Stimulated activated naive CD4-positive, alpha-beta T cell (primary cell): ENCODE measurements at regions not wholly inside any gene's neighbourhood (a gene's known extent, or its start where the extent isn't known, plus 50 kb on each side); places are given as distances from the start of the nearest gene placed in this dataset.

Experiments used
- DNase-seq, 6 experiments: peaks; one replicate each; lab custom pipeline; 2025; lab: John Stamatoyannopoulos, UW

GRCh38 chr22:48138855-48139254 is 1376.4 kb downstream of the TBC1D22A start:
- no peak for DNase-seq

- DNase-seq, result no peak
Observed at GRCh38 chr22:48138427-48138826, 1376.0 kb downstream of the TBC1D22A start.

GRCh38 chr22:48137640-48138039 is 1375.2 kb downstream of the TBC1D22A start:
- DNase-seq, result no peak

GRCh38 chr22:48135592-48135991 is 1373.1 kb downstream of the TBC1D22A start:
- DNase-seq, result no peak

- no peak for DNase-seq
Observed at GRCh38 chr22:48125416-48125815, 1363.0 kb downstream of the TBC1D22A start.

- DNase-seq, result no peak
Observed at GRCh38 chr22:48121984-48122383, 1359.5 kb downstream of the TBC1D22A start.

- DNase-seq, result no peak
Observed at GRCh38 chr22:48118654-48119053, 1356.2 kb downstream of the TBC1D22A start.

GRCh38 chr22:48116871-48117270 is 1354.4 kb downstream of the TBC1D22A start:
- no peak for DNase-seq

GRCh38 chr22:48112687-48113521 is 1350.5 kb downstream of the TBC1D22A start:
- DNase-seq, result no peak

GRCh38 chr22:48106715-48107259 is 1344.3 kb downstream of the TBC1D22A start:
- no peak for DNase-seq

- no peak for DNase-seq
Observed at GRCh38 chr22:48106215-48106614, 1343.8 kb downstream of the TBC1D22A start.

GRCh38 chr22:48105259-48105658 is 1342.8 kb downstream of the TBC1D22A start:
- DNase-seq, result no peak

GRCh38 chr22:48104766-48105165 is 1342.3 kb downstream of the TBC1D22A start:
- DNase-seq, result no peak

- DNase-seq, result no peak
Observed at GRCh38 chr22:48104102-48104738, 1341.8 kb downstream of the TBC1D22A start.

GRCh38 chr22:48103126-48103875 is 1340.9 kb downstream of the TBC1D22A start:
- no peak for DNase-seq

- DNase-seq, result no peak
Observed at GRCh38 chr22:48102581-48102980, 1340.1 kb downstream of the TBC1D22A start.

- no peak for DNase-seq
Observed at GRCh38 chr22:48101704-48102103, 1339.3 kb downstream of the TBC1D22A start.

GRCh38 chr22:48100685-48101417 is 1338.4 kb downstream of the TBC1D22A start:
- no peak for DNase-seq

- no peak for DNase-seq
Observed at GRCh38 chr22:48099671-48100070, 1337.2 kb downstream of the TBC1D22A start.

GRCh38 chr22:48099251-48099650 is 1336.8 kb downstream of the TBC1D22A start:
- DNase-seq, result no peak

- no peak for DNase-seq
Observed at GRCh38 chr22:48098921-48099245, 1336.4 kb downstream of the TBC1D22A start.
